Astrocyte (in vitro differentiated cells and primary cell): ENCODE measurements at regions not wholly inside any gene's neighbourhood (a gene's known extent, or its start where the extent isn't known, plus 50 kb on each side); places are given as distances from the start of the nearest gene placed in this dataset.

Experiments
- CTCF ChIP-seq: IDR thresholded peaks from 2 replicates; pipeline ENCODE4 v1.5.1; 2011; ENCODE audit warnings: low read depth, mild to moderate bottlenecking, inconsistent platforms, low read length, moderate library complexity; ENCODE audit not compliant: insufficient read depth
- EZH2 ChIP-seq: IDR thresholded peaks from 2 replicates; pipeline ENCODE4 v1.6.1; 2012; ENCODE audit warnings: mild to moderate bottlenecking, low read length, inconsistent platforms; ENCODE audit not compliant: insufficient read depth

- TF ChIP-seq EZH2 (no peak), CTCF (no peak)
Observed at GRCh38 chr4:41320278-41320677, 63.5 kb downstream of the UCHL1 start.
